Psoas muscle (tissue), 7 donors: ENCODE measurements at regions not wholly inside any gene's neighbourhood (a gene's known extent, or its start where the extent isn't known, plus 50 kb on each side); places are given as distances from the start of the nearest gene placed in this dataset.

Source experiments
- ATAC-seq, 4 donors: fragments of 200-7000 bp; cut with Tn5 transposase; one replicate each; pipeline ENCODE4 v1.9.1; 2020; ENCODE audit warnings: moderate library complexity in 3 of 4, mild to moderate bottlenecking in 2 of 4
- DNase-seq, 2 donors: peaks; one replicate each; pipeline ENCODE4 v3.0.0-alpha.2; 2020
- H3K27ac ChIP-seq: fragments of 200-600 bp; one replicate; pipeline ENCODE4 v1.8.0; 2022
- H3K27me3 ChIP-seq, 3 donors: fragments of 200-600 bp in 1 of 3; one replicate each; pipeline versions ENCODE4 v1.6.1 to v1.8.0; 2013 to 2022; ENCODE audit warnings: low read length in 2 of 3, mild to moderate bottlenecking in 2 of 3, moderate library complexity in 1 of 3; ENCODE audit not compliant: insufficient read depth in 3 of 3
- H3K36me3 ChIP-seq, 2 donors: fragments of 200-600 bp in 1 of 2; one replicate each; pipeline versions ENCODE4 v1.6.1 to v1.8.0; 2013 to 2022; ENCODE audit warnings: low read depth in 1 of 2, mild to moderate bottlenecking in 1 of 2, moderate library complexity in 1 of 2; ENCODE audit not compliant: insufficient read depth in 1 of 2
- H3K4me1 ChIP-seq: fragments of 200-600 bp; one replicate; pipeline ENCODE4 v1.8.0; 2022
- H3K4me3 ChIP-seq: fragments of 200-600 bp; one replicate; pipeline ENCODE4 v1.8.0; 2022; ENCODE audit warnings: mild to moderate bottlenecking
- H3K9me3 ChIP-seq: fragments of 200-600 bp; one replicate; pipeline ENCODE4 v1.8.0; 2022
- CTCF ChIP-seq: fragments of 200-600 bp; IDR thresholded peaks from one replicate; pipeline ENCODE4 v1.8.0; 2022; ENCODE audit warnings: antibody characterized with exemption
- WGBS, 3 donors: extraction: QIAGEN DNeasy Blood & Tissue Kit; methylation state at CpG; one replicate each; pipeline versions ENCODE4 v1.1.6 to v1.1.7; 2013; 5-methylcytosine and 5-hydroxymethylcytosine counted together
- intact Hi-C, 2 donors: fragments of 100-400 bp; cut with DNase I; formaldehyde crosslinking; loops; one replicate each; pipeline versions ENCODE4 v1.11.0 to v1.14.2; 2022
- donor health status: healthy with polysubstance abuse.
- donor health status: DM: no; HTN: no; CAD: no; lungs with moderate emphysema.
- donor health status: Bipolar disorder and iron deficiency.
- donor health status: healthy.
- donor health status: DM: yes; HTN: yes; CAD: no.
- donor health status: DM: no; HTN: no; CAD: no.
- donor health status: DM: yes; HTN: yes; CAD: no.

DNA sequence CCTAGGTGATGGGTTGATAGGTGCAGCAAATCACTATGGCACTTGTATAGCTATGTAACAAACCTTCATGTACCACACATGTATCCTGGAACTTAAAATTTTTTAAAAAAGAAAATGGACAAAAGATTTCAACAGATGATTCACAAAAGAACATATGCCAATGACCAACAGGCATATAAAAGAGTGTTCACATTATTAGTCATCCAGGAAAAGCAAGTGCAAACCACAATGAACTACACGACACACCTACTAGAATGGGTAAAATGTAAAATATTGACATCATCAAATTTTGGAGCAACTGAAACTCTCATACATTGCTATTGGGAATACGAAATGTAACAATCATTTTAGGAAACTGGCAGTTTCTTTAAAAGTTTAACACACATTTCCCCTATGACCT, 109.9 kb downstream of the YIPF5 start:
- intact Hi-C loops: no loop called here
- 92 to 95% (median 95%) methylated on average over 2 of the region's 2 CpGs for WGBS, 3 donors
- ATAC-seq (no peak), DNase-seq (no peak)
- Histone ChIP-seq H3K9me3 (no peaks in the 10 kb centered on the region), H3K27ac (no peak overlapping the region), H3K27me3 (no peaks in the 10 kb centered on the region), H3K4me1 (no peaks in the 10 kb centered on the region), H3K36me3 (no peaks in the 10 kb centered on the region), H3K4me3 (no peak overlapping the region)
- TF ChIP-seq CTCF: no peak

DNA sequence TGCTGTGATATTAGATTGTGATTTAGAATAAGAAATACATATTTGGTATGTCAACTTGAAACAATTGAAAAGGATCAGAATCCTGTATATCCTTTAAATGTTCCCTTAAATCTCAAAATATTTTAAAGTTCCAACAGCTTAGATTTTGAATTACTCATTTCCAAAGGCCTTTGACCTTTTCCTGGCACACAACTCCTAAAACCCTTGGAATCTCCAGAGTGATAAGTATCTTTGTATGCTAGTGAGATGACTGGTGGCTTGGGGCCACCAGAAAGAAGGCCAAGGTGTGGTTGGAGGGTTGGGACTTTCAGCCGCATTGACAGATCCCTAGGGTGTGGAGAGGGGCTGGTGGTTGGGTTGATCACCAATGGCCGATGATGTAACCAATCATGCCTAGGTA, 104.7 kb downstream of the YIPF5 start:
- Histone ChIP-seq H3K27me3 (no peaks in the 10 kb centered on the region), H3K4me3 (no peak overlapping the region), H3K9me3 (no peaks in the 10 kb centered on the region), H3K4me1 (no peaks in the 10 kb centered on the region), H3K36me3 (no peaks in the 10 kb centered on the region), H3K27ac (no peak overlapping the region)
- no peak for ATAC-seq
- no peak for TF ChIP-seq CTCF
- WGBS, 3 donors: 90 to 92% (median 90%) methylated on average over 2 of the region's 2 CpGs
- intact Hi-C loops: no loop called here
- no peak for DNase-seq

- DNase-seq: no peak
- intact Hi-C loops: no loop called here
- H3K36me3 ChIP-seq: no peaks in the 10 kb centered on the region
- H3K4me1 ChIP-seq: no peaks in the 10 kb centered on the region
- TF ChIP-seq CTCF: no peak
- H3K27me3 ChIP-seq: no peaks in the 10 kb centered on the region
- no peaks in the 10 kb centered on the region for H3K9me3 ChIP-seq
- no peak overlapping the region for H3K4me3 ChIP-seq
- no peak for ATAC-seq
- H3K27ac ChIP-seq: no peak overlapping the region
Observed at GRCh38 chr5:144072518-144072927, 97.9 kb downstream of the YIPF5 start.

DNA sequence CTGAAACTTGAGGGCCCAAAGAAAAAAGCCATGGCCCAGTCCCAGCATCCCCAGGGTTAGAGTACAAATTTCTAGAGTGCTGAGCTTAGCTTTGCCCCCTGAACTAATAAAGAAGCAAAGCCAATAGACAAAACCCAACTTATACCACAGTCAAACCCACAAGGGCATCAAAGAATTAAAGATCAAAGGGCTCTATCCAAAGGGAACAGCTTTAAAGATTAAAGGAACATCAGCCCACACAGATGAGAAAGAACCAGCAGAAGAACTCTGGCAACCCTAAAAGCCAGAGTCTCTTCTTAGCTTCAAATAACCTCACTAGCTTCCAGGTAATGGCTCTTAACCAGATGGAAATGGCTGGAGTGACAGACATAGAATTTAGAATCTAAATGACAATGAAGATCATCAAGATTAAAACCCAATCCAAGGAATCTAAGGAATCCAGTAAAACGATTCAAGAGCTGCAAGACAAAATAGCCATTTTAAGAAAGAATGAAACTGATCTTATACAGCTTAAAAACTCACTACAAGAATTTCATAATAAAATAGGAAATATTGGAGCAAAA, 93.9 kb downstream of the YIPF5 start:
- intact Hi-C loops: no loop called here
- Histone ChIP-seq H3K27ac (no peak overlapping the region), H3K4me1 (no peaks in the 10 kb centered on the region), H3K36me3 (no peaks in the 10 kb centered on the region), H3K27me3 (no peaks in the 10 kb centered on the region), H3K4me3 (no peak overlapping the region), H3K9me3 (peaks cover 4% of the 10 kb centered on the region)
- DNase-seq (no peak), ATAC-seq (no peak)
- 31 to 38% (median 38%) methylated on average over 1 of the region's 1 CpG for WGBS, 3 donors
- TF ChIP-seq CTCF: no peak

DNA sequence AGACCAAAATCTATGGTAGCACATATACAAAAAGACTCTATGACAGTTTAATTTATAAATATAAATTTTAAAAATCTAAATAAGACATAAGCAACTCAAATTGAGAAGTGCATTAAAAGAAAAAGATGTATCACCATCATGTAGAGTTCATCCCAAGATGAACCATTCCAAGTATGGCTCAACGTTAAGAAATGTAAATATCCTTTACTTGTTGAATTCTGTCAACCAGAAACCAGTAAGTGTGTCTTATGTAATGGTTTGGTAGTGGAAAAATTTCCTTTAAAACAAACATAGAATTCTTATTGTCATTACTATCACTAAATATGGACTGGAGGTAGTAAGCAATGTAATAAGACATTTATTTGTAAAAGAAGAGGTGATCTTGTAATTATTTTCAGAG, 87.3 kb downstream of the YIPF5 start:
- no peak for ATAC-seq
- Histone ChIP-seq H3K4me1 (no peaks in the 10 kb centered on the region), H3K27me3 (no peaks in the 10 kb centered on the region), H3K4me3 (no peak overlapping the region), H3K36me3 (no peaks in the 10 kb centered on the region), H3K9me3 (peaks cover 4% of the 10 kb centered on the region), H3K27ac (no peak overlapping the region)
- DNase-seq: no peak
- 88 to 100% (median 94%) methylated on average over 1 of the region's 1 CpG for WGBS, 3 donors
- intact Hi-C loops: no loop called here
- TF ChIP-seq CTCF: no peak
